Breast epithelium (tissue), 4 donors: ENCODE measurements at regions not wholly inside any gene's neighbourhood (a gene's known extent, or its start where the extent isn't known, plus 50 kb on each side); places are given as distances from the start of the nearest gene placed in this dataset.

Experiments
- DNase-seq, 2 donors: peaks; one replicate each; pipeline ENCODE4 v3.0.0-alpha.2; 2019; ENCODE audit warnings: low spot score in 2 of 2
- H3K27ac ChIP-seq, 2 donors: fragments of 200-600 bp; sonication (generic) in 1 of 2; one replicate each; pipeline ENCODE4 v1.5.1; 2016 to 2019; ENCODE audit warnings: mild to moderate bottlenecking in 1 of 2
- H3K27me3 ChIP-seq, 2 donors: fragments of 200-600 bp; sonication (generic) in 1 of 2; one replicate each; pipeline versions ENCODE4 v1.5.1 to v1.6.0; 2017 to 2019; ENCODE audit warnings: control low read depth in 1 of 2, mild to moderate bottlenecking in 1 of 2
- H3K36me3 ChIP-seq: fragments of 200-600 bp; one replicate; pipeline ENCODE4 v1.5.1; 2019
- H3K4me1 ChIP-seq, 2 donors: fragments of 200-600 bp; sonication (generic); one replicate each; pipeline ENCODE4 v1.5.1; 2016 to 2019; ENCODE audit warnings: control low read depth in 1 of 2
- H3K4me3 ChIP-seq, 3 donors: fragments of 200-600 bp; sonication (generic); 1 replicate in 2 of 3; 2 replicates in 1 of 3; pipeline ENCODE4 v1.5.1; 2016 to 2019; ENCODE audit warnings: mild to moderate bottlenecking in 3 of 3, moderate library complexity in 2 of 3
- H3K9me3 ChIP-seq, 2 donors: fragments of 200-600 bp; sonication (generic) in 1 of 2; one replicate each; pipeline ENCODE4 v1.5.1; 2016 to 2019; ENCODE audit warnings: control low read depth in 1 of 2
- CTCF ChIP-seq, 3 donors: fragments of 450-650 bp; IDR thresholded peaks; one replicate each; pipeline ENCODE4 v1.5.1; 2016 to 2017; ENCODE audit warnings: antibody characterized with exemption in 3 of 3, mild to moderate bottlenecking in 3 of 3, moderate library complexity in 3 of 3
- POLR2A ChIP-seq: fragments of 450-650 bp; IDR thresholded peaks from one replicate; pipeline ENCODE4 v1.6.1; 2016; ENCODE audit warnings: antibody characterized with exemption, mild to moderate bottlenecking, moderate library complexity
- POLR2AphosphoS5 ChIP-seq, 3 donors: sonication (generic); formaldehyde crosslinking; IDR thresholded peaks; one replicate each; pipeline ENCODE4 v1.6.1; 2017; ENCODE audit warnings: antibody characterized with exemption in 3 of 3
- intact Hi-C: fragments of 100-400 bp; cut with DNase I; formaldehyde crosslinking; loops from one replicate; pipeline ENCODE4 v1.15.1; 2023; ENCODE audit warnings: low total_unique reads

GRCh38 chr5:166022065-166022464 lies 2269.4 kb upstream of the WWC1 start:
- TF ChIP-seq POLR2AphosphoS5 (IDR thresholded peaks at IDR 0.05), result no peak
- TF ChIP-seq CTCF (IDR thresholded peaks at IDR 0.05), result no peak
- TF ChIP-seq POLR2A, result no peak
- no peak overlapping the region for H3K4me3 ChIP-seq
- DNase-seq, result no peak
- H3K27me3 ChIP-seq, result no peaks in the 10 kb centered on the region
- no peaks in the 10 kb centered on the region for H3K36me3 ChIP-seq
- H3K27ac ChIP-seq, result no peak overlapping the region
- intact Hi-C loops, result no loop called here
- H3K4me1 ChIP-seq, result no peaks in the 10 kb centered on the region
- no peaks in the 10 kb centered on the region for H3K9me3 ChIP-seq

GRCh38 chr5:166024970-166025369 lies 2266.5 kb upstream of the WWC1 start:
- intact Hi-C loops, result no loop called here
- H3K9me3 ChIP-seq, result no peaks in the 10 kb centered on the region
- H3K4me1 ChIP-seq, result no peaks in the 10 kb centered on the region
- no peak overlapping the region for H3K4me3 ChIP-seq
- H3K27me3 ChIP-seq, result no peaks in the 10 kb centered on the region
- TF ChIP-seq CTCF (IDR thresholded peaks at IDR 0.05) (no peak), POLR2AphosphoS5 (IDR thresholded peaks at IDR 0.05) (no peak), POLR2A (no peak)
- DNase-seq, result no peak
- H3K36me3 ChIP-seq, result no peaks in the 10 kb centered on the region
- no peak overlapping the region for H3K27ac ChIP-seq

GRCh38 chr5:166027582-166027981 lies 2263.9 kb upstream of the WWC1 start:
- no peak for DNase-seq
- H3K4me3 ChIP-seq, result no peak overlapping the region
- no peak overlapping the region for H3K27ac ChIP-seq
- intact Hi-C loops, result no loop called here
- no peaks in the 10 kb centered on the region for H3K36me3 ChIP-seq
- H3K27me3 ChIP-seq, result no peaks in the 10 kb centered on the region
- no peaks in the 10 kb centered on the region for H3K9me3 ChIP-seq
- no peaks in the 10 kb centered on the region for H3K4me1 ChIP-seq
- TF ChIP-seq POLR2AphosphoS5 (IDR thresholded peaks at IDR 0.05) (no peak), POLR2A (no peak)

- intact Hi-C loops, result no loop called here
- TF ChIP-seq POLR2AphosphoS5 (IDR thresholded peaks at IDR 0.05) (no peak), CTCF (IDR thresholded peaks at IDR 0.05) (no peak), POLR2A (no peak)
- Histone ChIP-seq H3K27me3 (no peaks in the 10 kb centered on the region), H3K4me1 (no peaks in the 10 kb centered on the region), H3K36me3 (no peaks in the 10 kb centered on the region), H3K27ac (no peak overlapping the region), H3K4me3 (no peak overlapping the region), H3K9me3 (no peaks in the 10 kb centered on the region)
- no peak for DNase-seq
Measured at GRCh38 chr5:166031926-166032325, 2259.5 kb upstream of the WWC1 start.

GRCh38 chr5:166032601-166033000 lies 2258.8 kb upstream of the WWC1 start:
- no peaks in the 10 kb centered on the region for H3K4me1 ChIP-seq

More at GRCh38 chr5:166032601-166033000, 2258.8 kb upstream of the WWC1 start:
- no peaks in the 10 kb centered on the region for H3K9me3 ChIP-seq
- H3K36me3 ChIP-seq, result no peaks in the 10 kb centered on the region
- no peak overlapping the region for H3K4me3 ChIP-seq
- no peak for DNase-seq
- no peak overlapping the region for H3K27ac ChIP-seq
- intact Hi-C loops, result no loop called here
- TF ChIP-seq POLR2AphosphoS5 (IDR thresholded peaks at IDR 0.05) (no peak), POLR2A (no peak), CTCF (IDR thresholded peaks at IDR 0.05) (no peak)
- no peaks in the 10 kb centered on the region for H3K27me3 ChIP-seq
